T-helper 2 cell treated with Interferon-gamma antibody and Interleukin-4, amounts not matched to agents 5 μg/mL and 100 μg/mL, for 36 hours (primary cell): ENCODE measurements at regions not wholly inside any gene's neighbourhood (a gene's known extent, or its start where the extent isn't known, plus 50 kb on each side); places are given as distances from the start of the nearest gene placed in this dataset.

Source experiments
- DNase-seq: peaks from one replicate; pipeline ENCODE4 v3.0.0; 2021; ENCODE audit warnings: low spot score
- H3K27ac Mint-ChIP-seq: one replicate; pipeline ENCODE4 v1.8.0; 2021; ENCODE audit warnings: mild to moderate bottlenecking, mixed read lengths
- H3K27me3 Mint-ChIP-seq: one replicate; pipeline ENCODE4 v1.8.0; 2021; ENCODE audit warnings: low read depth, mixed read lengths
- H3K36me3 Mint-ChIP-seq: one replicate; pipeline ENCODE4 v1.8.0; 2021; ENCODE audit warnings: low read depth, mixed read lengths
- H3K4me1 Mint-ChIP-seq: one replicate; pipeline ENCODE4 v1.8.0; 2021; ENCODE audit warnings: low read depth, mixed read lengths
- H3K4me3 Mint-ChIP-seq: one replicate; pipeline ENCODE4 v1.8.0; 2022; ENCODE audit warnings: mild to moderate bottlenecking, moderate library complexity, mixed read lengths
- H3K9me3 Mint-ChIP-seq: one replicate; pipeline ENCODE4 v1.8.0; 2021; ENCODE audit warnings: mixed read lengths

DNA sequence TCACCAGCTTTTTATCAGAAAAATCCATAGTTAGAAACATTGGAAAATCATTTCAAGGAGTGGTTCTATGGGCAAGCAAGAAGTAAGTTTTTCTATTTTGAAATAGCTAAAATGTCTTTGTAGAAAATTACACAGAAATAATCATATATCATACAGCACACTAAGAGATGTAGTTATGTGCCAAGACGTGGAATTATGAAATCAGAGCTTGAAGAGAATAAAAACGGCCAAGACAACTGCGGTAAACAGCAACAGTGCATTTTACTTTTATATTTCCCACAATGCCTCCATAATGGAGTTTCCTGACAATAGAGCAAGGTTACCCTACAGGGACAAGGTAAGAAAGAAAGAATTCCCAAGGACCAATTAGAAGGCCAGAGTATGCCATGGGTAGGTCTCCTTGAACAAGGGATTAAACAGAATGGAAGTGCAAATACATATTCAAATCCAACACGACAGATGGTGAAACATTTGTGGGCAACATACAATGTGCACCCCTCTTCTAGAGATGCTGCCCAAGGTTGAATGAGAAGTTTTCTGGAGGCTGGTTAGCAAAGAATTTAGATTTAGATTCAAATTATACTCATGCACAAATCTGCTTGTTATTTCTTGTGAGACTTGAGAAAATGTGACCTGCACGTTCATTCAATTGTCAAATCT lies 76.1 kb upstream of the BTG1 start:
- no peak for DNase-seq
- Mint-ChIP-seq H3K36me3 (peaks cover 8% of the 10 kb centered on the region), H3K4me3 (no peak overlapping the region), H3K27me3 (no peaks in the 10 kb centered on the region), H3K27ac (no peak overlapping the region), H3K4me1 (peaks cover 21% of the 10 kb centered on the region), H3K9me3 (peaks cover 5% of the 10 kb centered on the region)

DNA sequence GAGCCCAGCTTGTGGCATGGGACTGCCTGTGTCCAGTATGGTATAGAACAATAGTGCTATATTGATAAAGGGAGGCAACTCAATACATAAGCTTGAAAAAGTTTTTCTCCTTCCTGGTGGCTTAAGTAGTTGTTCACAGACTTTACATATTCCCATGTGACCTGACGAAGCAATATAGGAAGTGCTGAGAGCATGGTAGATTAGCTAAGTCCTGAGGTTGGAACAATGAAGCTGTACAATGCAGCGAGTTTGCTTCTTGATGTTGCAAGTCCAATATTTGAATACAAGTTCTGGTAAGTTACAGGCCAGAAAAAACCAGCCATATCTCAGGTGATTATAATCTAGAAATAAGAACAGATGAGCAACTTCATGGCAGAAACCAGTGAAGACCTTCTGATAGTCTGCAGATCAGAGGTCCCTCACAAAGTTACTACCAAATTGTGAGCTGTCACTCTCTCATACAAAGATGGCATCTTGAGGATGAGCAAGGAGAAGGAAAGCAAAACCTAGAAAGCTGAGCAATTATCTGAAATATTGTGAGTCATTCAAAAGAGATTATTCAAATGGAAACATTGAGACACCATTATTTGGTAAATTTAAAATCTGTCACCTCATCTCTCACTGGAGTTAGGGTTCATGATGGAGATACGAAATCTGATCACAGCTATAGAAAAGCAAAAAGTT lies 72.9 kb upstream of the BTG1 start:
- H3K9me3 Mint-ChIP-seq, result peaks cover 12% of the 10 kb centered on the region
- peak; percentile 16 for DNase-seq
- no peak overlapping the region for H3K4me3 Mint-ChIP-seq
- peak overlapping the region; percentile 34 for H3K27ac Mint-ChIP-seq
- peaks cover 16% of the 10 kb centered on the region for H3K36me3 Mint-ChIP-seq
- H3K4me1 Mint-ChIP-seq, result peaks cover 24% of the 10 kb centered on the region
- H3K27me3 Mint-ChIP-seq, result no peaks in the 10 kb centered on the region

DNA sequence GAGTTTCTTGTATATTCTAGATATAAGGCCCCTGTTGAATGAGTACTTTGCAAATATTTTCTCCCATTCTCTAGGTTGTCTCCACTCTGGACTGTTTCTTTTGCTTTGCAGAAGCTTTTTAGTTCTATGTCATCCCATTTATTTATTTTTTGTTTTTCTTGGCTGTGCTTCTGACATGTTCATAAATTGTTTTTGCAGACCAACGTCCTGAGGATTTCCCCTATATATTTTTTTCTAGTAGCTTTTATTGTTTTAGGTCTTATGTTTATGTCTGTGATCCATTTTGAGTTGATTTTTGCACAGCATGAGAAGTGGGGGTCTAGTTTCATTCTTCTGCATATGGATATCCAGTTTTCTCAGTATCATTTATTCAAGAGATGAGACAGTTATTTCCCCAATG lies 70.4 kb upstream of the BTG1 start:
- Mint-ChIP-seq H3K4me1 (peaks cover 32% of the 10 kb centered on the region), H3K9me3 (peaks cover 19% of the 10 kb centered on the region), H3K4me3 (no peak overlapping the region), H3K36me3 (peaks cover 22% of the 10 kb centered on the region), H3K27me3 (no peaks in the 10 kb centered on the region), H3K27ac (no peak overlapping the region)
- no peak for DNase-seq

DNA sequence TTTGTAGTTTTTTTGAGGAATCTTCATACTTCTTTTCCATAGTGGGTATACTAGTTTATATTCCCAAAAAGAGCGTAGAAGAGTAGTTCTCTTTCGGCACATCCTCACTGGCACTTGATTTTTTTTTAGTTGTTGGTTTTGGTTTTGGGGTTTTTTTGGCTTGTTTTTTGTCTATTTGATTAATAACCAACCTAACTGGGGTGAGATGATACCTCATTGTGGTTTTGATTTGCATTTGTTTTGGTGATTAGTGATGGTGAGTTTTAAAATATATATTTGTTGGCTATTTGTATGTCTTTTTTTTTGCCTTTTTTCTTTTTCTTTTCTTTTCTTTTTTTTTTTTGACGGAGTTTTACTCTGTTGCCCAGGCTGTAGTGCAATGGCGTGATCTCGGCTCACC lies 69.7 kb upstream of the BTG1 start:
- DNase-seq, result no peak
- Mint-ChIP-seq H3K4me1 (peaks cover 33% of the 10 kb centered on the region), H3K27me3 (no peaks in the 10 kb centered on the region), H3K27ac (no peak overlapping the region), H3K36me3 (peaks cover 21% of the 10 kb centered on the region), H3K9me3 (peaks cover 21% of the 10 kb centered on the region), H3K4me3 (no peak overlapping the region)

DNA sequence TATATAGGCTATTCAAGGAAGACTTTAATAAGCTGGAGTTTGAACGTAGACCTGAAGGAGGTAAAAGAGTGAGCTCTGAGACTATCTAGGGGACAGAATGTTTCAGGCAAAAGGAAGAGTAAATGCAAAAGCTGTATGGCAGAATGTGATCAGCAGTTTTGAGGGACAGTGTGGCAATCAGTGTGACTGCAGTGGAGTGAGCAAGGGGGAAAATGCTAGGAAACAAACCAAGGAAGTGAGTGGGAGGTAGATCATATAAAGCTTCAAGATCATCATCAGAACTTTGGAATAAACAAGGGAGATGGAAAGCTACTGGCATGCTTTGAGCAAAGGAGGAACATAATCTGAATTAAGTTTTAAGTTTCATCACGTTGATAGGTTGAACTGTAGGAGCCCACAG lies 67.5 kb upstream of the BTG1 start:
- Mint-ChIP-seq H3K27ac (no peak overlapping the region), H3K4me1 (peaks cover 39% of the 10 kb centered on the region), H3K27me3 (no peaks in the 10 kb centered on the region), H3K9me3 (peaks cover 20% of the 10 kb centered on the region), H3K4me3 (no peak overlapping the region), H3K36me3 (peaks cover 19% of the 10 kb centered on the region)
- DNase-seq, result no peak

DNA sequence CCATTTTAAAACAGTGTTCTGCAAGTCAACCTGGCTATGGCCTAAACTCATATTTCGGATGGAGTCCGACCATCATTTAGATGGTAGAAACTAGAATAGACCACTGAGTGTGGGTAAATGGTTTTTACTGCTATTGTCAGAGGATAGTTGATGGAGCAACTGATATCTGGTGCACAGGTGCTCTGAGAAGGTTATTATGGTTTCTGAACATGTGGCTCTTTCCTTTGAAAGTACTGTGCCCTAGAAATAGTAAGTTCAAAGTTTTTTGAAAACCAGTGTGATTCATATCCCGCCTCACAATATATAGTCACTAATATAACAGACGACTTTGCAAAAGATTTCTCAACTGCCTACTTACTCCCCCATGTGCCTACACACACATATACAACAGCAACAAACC lies 64.4 kb upstream of the BTG1 start:
- Mint-ChIP-seq H3K9me3 (peaks cover 15% of the 10 kb centered on the region), H3K4me3 (peak overlapping the region; percentile 76), H3K36me3 (peaks cover 16% of the 10 kb centered on the region), H3K27me3 (no peaks in the 10 kb centered on the region), H3K4me1 (peaks cover 44% of the 10 kb centered on the region), H3K27ac (peak overlapping the region; percentile 91)
- no peak for DNase-seq

DNA sequence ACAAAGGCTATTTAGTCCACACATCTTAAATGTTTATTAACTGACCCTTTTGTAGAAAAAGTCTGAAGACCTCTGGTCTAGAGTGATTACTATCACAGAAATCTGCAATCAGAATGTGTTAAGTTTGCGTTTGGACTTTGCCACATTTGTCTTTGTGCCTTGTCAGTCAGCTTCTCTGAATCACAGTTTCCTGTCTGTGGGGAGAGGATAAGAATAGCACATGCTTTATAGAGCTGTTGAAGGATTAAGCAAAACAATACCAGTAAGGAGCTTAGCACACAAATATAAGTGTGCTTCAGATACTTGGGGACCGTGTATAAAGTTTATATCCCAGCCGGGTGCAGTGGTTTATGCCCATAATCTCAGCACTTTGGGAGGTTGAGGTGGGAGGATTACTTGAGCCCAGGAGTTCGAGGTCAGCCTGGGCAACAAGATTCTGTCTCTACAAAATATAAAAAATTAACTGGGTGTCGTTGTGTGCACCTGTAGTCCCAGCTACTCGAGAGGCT lies 63.0 kb upstream of the BTG1 start:
- Mint-ChIP-seq H3K4me1 (peaks cover 38% of the 10 kb centered on the region), H3K27ac (peak overlapping the region; percentile 81), H3K36me3 (peaks cover 13% of the 10 kb centered on the region), H3K27me3 (no peaks in the 10 kb centered on the region), H3K4me3 (peak overlapping the region; percentile 68), H3K9me3 (peaks cover 12% of the 10 kb centered on the region)
- peak; percentile 48 for DNase-seq

DNA sequence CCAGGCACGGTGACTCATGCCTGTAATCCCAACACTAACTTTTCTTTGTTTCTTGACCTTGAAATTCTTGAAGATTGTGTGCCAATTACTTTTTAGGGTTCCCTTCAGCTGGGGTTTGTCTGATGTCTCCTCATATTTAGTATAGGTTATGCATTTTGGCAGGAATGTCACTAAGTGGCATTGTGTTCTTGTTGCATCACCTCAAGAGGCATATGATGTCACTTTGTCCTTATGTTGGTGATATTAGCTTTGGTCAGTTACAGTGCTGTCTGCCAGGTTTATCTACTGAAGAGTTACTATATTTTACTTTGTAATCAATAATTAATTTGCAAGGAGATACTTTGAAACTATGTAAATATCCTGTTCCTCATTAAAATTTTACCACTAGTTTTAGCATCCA lies 61.0 kb upstream of the BTG1 start:
- Mint-ChIP-seq H3K36me3 (peaks cover 10% of the 10 kb centered on the region), H3K27ac (no peak overlapping the region), H3K4me1 (peaks cover 32% of the 10 kb centered on the region), H3K27me3 (no peaks in the 10 kb centered on the region), H3K9me3 (peaks cover 8% of the 10 kb centered on the region), H3K4me3 (no peak overlapping the region)
- no peak for DNase-seq

DNA sequence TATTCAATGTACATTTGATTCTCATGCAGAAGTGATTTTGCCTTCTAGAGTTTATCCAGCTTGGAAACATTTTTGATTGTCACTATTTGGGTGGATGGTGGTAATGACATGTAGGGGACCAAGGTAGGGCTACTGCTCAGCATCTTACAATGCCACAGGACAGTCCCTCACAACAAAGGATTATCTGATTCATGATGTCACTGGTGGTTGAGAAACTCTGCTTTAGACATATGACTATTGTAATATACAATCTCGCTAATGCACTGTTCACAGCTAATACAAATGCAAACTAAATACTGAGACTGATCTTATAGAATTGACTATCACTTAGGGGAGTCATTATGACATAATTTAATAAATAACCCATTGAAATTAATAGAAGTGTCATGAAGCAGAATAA lies 60.4 kb upstream of the BTG1 start:
- Mint-ChIP-seq H3K36me3 (peaks cover 7% of the 10 kb centered on the region), H3K4me3 (no peak overlapping the region), H3K4me1 (peaks cover 30% of the 10 kb centered on the region), H3K27me3 (no peaks in the 10 kb centered on the region), H3K9me3 (peaks cover 5% of the 10 kb centered on the region), H3K27ac (no peak overlapping the region)
- DNase-seq, result no peak

DNA sequence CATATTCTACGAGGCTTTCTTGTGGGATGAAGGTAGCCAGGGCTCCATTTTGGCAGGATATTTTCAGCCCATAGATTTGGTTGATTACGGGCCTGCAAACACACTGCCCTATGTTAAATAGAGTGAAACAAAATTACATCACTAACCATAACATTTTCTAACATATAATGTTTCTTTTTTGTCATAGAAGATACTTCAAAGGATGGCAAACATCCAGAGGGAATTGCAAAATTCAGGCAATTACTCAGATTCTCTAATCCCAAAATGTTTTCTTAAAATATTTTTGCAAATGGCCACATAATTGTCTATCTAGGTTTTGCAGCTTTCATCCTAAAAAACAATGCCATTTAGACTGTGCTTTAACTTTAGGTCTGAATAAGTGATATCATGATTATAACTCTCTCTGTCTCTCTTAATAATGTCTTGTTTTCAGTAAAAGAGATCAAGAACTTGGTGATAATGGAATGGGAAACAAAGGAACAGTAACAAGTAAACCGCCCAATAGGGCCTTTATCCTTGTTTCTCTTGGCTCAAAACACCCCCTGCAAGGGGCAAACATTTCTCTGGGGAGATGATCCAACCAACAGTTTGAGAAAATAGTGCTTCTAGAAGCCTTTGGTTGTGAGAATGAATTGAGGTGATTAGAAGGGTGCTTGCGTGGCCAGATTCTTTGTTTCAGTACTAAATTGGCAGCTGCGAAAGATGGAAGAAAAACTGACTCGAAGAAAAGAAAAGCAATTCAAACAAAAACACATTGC lies 54.4 kb upstream of the BTG1 start:
- Mint-ChIP-seq H3K4me1 (peaks cover 5% of the 10 kb centered on the region), H3K27ac (no peak overlapping the region), H3K9me3 (peaks cover 31% of the 10 kb centered on the region), H3K27me3 (no peaks in the 10 kb centered on the region), H3K36me3 (peaks cover 13% of the 10 kb centered on the region), H3K4me3 (no peak overlapping the region)
- DNase-seq, result no peak

DNA sequence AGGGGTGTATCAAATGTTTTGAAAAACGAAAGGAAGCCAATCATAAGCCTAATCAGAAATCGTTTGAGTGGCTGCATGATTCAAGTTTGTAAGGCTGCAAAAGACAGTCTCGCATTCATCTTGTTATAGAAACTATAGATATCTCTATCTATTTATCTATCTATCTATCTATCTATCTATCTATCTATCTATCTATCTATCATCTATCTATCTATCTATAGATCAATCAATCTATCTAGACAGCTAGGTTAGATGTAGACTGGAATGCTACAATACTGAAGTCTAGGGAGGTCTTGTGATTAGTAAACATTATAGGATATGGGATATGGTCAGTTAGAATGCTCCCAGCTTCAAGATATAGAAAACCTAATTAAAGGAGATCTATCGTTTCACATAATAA lies 52.2 kb upstream of the BTG1 start:
- peaks cover 10% of the 10 kb centered on the region for H3K36me3 Mint-ChIP-seq
- H3K4me1 Mint-ChIP-seq, result peaks cover 7% of the 10 kb centered on the region
- DNase-seq, result no peak
- H3K9me3 Mint-ChIP-seq, result peaks cover 31% of the 10 kb centered on the region
- no peak overlapping the region for H3K27ac Mint-ChIP-seq
- H3K27me3 Mint-ChIP-seq, result no peaks in the 10 kb centered on the region
- H3K4me3 Mint-ChIP-seq, result no peak overlapping the region

DNA sequence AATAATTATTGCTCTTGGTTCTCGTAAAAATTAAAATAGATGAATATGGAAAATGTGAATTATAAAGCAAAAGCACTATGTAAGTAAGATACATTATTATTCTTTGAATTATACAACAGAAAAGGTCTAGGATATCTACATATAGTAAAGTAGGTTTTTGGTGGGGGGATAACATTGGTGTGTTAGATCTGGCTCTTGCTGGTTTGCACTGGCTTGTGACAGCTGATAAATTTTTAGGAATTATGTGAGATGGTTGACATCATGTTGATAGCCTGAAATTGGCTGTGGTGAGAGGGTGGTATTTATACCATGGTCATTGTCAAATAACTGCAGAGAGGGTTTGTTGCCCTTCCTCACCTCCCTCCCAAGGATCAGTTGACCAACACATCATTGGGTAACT lies 50.7 kb upstream of the BTG1 start:
- no peaks in the 10 kb centered on the region for H3K27me3 Mint-ChIP-seq
- no peak overlapping the region for H3K4me3 Mint-ChIP-seq
- peaks cover 31% of the 10 kb centered on the region for H3K9me3 Mint-ChIP-seq
- no peak overlapping the region for H3K27ac Mint-ChIP-seq
- peaks cover 10% of the 10 kb centered on the region for H3K36me3 Mint-ChIP-seq
- H3K4me1 Mint-ChIP-seq, result peaks cover 10% of the 10 kb centered on the region
- DNase-seq, result no peak
